ENCODE measurements at regions not wholly inside any gene's neighbourhood (a gene's known extent, or its start where the extent isn't known, plus 50 kb on each side); places are given as distances from the start of the nearest gene placed in this dataset.

DNA sequence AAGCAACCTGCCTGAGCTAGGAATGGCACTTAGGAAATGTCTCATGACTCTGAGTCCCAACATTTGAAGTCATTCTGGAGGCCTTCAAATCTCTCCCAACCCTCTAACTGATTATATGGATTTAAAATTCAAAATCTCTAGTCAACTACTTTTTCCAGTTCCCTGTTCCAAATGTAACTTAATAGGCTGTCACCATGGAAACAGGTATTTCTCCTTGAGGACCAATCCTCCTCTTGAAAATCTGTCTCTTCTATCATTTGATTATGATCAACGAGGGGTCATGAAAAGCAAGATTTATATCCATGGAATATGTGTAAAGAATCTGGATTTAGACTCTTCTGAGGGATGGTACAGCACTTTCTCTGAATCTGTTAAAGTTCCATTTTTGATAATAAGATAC lies 127.3 kb upstream of the DTNBP1 start:
- TF ChIP-seq, protein P1, sequence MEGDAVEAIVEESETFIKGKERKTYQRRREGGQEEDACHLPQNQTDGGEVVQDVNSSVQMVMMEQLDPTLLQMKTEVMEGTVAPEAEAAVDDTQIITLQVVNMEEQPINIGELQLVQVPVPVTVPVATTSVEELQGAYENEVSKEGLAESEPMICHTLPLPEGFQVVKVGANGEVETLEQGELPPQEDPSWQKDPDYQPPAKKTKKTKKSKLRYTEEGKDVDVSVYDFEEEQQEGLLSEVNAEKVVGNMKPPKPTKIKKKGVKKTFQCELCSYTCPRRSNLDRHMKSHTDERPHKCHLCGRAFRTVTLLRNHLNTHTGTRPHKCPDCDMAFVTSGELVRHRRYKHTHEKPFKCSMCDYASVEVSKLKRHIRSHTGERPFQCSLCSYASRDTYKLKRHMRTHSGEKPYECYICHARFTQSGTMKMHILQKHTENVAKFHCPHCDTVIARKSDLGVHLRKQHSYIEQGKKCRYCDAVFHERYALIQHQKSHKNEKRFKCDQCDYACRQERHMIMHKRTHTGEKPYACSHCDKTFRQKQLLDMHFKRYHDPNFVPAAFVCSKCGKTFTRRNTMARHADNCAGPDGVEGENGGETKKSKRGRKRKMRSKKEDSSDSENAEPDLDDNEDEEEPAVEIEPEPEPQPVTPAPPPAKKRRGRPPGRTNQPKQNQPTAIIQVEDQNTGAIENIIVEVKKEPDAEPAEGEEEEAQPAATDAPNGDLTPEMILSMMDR (conservative IDR thresholded peaks at IDR 0.05; ENCODE audit: low read depth in 2 of 2), result no peak
- TF ChIP-seq CREB1 (CRISPR knock-in tag; IDR thresholded peaks at IDR 0.05; ENCODE audit: low read depth) (no peak), EZH2 (IDR thresholded peaks at IDR 0.05; ENCODE audit: low read depth, unreplicated experiment) (no peak), ZNF331 (CRISPR knock-in tag; IDR thresholded peaks at IDR 0.05; ENCODE audit: low read depth) (no peak), POLR2AphosphoS5 (IDR thresholded peaks at IDR 0.05; ENCODE audit: low read depth) (no peak), EZH2phosphoT487 (IDR thresholded peaks at IDR 0.05; ENCODE audit: unreplicated experiment) (no peak), NANOG (IDR thresholded peaks at IDR 0.05; ENCODE audit: borderline replicate concordance) (no peak)
- TF ChIP-seq, protein P2, sequence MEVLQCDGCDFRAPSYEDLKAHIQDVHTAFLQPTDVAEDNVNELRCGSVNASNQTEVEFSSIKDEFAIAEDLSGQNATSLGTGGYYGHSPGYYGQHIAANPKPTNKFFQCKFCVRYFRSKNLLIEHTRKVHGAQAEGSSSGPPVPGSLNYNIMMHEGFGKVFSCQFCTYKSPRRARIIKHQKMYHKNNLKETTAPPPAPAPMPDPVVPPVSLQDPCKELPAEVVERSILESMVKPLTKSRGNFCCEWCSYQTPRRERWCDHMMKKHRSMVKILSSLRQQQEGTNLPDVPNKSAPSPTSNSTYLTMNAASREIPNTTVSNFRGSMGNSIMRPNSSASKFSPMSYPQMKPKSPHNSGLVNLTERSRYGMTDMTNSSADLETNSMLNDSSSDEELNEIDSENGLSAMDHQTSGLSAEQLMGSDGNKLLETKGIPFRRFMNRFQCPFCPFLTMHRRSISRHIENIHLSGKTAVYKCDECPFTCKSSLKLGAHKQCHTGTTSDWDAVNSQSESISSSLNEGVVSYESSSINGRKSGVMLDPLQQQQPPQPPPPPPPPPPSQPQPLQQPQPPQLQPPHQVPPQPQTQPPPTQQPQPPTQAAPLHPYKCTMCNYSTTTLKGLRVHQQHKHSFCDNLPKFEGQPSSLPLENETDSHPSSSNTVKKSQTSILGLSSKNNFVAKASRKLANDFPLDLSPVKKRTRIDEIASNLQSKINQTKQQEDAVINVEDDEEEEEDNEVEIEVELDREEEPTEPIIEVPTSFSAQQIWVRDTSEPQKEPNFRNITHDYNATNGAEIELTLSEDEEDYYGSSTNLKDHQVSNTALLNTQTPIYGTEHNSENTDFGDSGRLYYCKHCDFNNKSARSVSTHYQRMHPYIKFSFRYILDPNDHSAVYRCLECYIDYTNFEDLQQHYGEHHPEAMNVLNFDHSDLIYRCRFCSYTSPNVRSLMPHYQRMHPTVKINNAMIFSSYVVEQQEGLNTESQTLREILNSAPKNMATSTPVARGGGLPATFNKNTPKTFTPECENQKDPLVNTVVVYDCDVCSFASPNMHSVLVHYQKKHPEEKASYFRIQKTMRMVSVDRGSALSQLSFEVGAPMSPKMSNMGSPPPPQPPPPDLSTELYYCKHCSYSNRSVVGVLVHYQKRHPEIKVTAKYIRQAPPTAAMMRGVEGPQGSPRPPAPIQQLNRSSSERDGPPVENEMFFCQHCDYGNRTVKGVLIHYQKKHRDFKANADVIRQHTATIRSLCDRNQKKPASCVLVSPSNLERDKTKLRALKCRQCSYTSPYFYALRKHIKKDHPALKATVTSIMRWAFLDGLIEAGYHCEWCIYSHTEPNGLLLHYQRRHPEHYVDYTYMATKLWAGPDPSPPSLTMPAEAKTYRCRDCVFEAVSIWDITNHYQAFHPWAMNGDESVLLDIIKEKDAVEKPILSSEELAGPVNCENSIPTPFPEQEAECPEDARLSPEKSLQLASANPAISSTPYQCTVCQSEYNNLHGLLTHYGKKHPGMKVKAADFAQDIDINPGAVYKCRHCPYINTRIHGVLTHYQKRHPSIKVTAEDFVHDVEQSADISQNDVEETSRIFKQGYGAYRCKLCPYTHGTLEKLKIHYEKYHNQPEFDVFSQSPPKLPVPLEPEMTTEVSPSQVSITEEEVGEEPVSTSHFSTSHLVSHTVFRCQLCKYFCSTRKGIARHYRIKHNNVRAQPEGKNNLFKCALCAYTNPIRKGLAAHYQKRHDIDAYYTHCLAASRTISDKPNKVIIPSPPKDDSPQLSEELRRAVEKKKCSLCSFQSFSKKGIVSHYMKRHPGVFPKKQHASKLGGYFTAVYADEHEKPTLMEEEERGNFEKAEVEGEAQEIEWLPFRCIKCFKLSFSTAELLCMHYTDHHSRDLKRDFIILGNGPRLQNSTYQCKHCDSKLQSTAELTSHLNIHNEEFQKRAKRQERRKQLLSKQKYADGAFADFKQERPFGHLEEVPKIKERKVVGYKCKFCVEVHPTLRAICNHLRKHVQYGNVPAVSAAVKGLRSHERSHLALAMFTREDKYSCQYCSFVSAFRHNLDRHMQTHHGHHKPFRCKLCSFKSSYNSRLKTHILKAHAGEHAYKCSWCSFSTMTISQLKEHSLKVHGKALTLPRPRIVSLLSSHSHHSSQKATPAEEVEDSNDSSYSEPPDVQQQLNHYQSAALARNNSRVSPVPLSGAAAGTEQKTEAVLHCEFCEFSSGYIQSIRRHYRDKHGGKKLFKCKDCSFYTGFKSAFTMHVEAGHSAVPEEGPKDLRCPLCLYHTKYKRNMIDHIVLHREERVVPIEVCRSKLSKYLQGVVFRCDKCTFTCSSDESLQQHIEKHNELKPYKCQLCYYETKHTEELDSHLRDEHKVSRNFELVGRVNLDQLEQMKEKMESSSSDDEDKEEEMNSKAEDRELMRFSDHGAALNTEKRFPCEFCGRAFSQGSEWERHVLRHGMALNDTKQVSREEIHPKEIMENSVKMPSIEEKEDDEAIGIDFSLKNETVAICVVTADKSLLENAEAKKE (CRISPR knock-in tag; IDR thresholded peaks at IDR 0.05), result no peak
- TF ChIP-seq, protein P3, sequence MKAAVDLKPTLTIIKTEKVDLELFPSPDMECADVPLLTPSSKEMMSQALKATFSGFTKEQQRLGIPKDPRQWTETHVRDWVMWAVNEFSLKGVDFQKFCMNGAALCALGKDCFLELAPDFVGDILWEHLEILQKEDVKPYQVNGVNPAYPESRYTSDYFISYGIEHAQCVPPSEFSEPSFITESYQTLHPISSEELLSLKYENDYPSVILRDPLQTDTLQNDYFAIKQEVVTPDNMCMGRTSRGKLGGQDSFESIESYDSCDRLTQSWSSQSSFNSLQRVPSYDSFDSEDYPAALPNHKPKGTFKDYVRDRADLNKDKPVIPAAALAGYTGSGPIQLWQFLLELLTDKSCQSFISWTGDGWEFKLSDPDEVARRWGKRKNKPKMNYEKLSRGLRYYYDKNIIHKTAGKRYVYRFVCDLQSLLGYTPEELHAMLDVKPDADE (IDR thresholded peaks at IDR 0.05), result no peak
- TF ChIP-seq, protein P4, sequence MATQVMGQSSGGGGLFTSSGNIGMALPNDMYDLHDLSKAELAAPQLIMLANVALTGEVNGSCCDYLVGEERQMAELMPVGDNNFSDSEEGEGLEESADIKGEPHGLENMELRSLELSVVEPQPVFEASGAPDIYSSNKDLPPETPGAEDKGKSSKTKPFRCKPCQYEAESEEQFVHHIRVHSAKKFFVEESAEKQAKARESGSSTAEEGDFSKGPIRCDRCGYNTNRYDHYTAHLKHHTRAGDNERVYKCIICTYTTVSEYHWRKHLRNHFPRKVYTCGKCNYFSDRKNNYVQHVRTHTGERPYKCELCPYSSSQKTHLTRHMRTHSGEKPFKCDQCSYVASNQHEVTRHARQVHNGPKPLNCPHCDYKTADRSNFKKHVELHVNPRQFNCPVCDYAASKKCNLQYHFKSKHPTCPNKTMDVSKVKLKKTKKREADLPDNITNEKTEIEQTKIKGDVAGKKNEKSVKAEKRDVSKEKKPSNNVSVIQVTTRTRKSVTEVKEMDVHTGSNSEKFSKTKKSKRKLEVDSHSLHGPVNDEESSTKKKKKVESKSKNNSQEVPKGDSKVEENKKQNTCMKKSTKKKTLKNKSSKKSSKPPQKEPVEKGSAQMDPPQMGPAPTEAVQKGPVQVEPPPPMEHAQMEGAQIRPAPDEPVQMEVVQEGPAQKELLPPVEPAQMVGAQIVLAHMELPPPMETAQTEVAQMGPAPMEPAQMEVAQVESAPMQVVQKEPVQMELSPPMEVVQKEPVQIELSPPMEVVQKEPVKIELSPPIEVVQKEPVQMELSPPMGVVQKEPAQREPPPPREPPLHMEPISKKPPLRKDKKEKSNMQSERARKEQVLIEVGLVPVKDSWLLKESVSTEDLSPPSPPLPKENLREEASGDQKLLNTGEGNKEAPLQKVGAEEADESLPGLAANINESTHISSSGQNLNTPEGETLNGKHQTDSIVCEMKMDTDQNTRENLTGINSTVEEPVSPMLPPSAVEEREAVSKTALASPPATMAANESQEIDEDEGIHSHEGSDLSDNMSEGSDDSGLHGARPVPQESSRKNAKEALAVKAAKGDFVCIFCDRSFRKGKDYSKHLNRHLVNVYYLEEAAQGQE (IDR thresholded peaks at IDR 0.05; ENCODE audit: unreplicated experiment), result no peak
